ENCODE measurements at regions not wholly inside any gene's neighbourhood (a gene's known extent, or its start where the extent isn't known, plus 50 kb on each side); places are given as distances from the start of the nearest gene placed in this dataset.
"Not testable (repeated sequence)": the region's sequence is repeated elsewhere in the genome, so short reads cannot be mapped to it uniquely, and the experiment has no call there.

GRCh38 chr6:112934433-112935327 is 587.5 kb downstream of the RFPL4B start:
- Mint-ChIP-seq H3K36me3 (ENCODE audit: low read depth) (no peaks in the 10 kb centered on the region), H3K9me3 (no peaks in the 10 kb centered on the region), H3K4me3 (no peak overlapping the region), H3K27ac (no peak overlapping the region), H3K4me1 (ENCODE audit: low read depth) (no peaks in the 10 kb centered on the region), H3K27me3 (ENCODE audit: low read depth) (no peaks in the 10 kb centered on the region)

- no peaks in the 10 kb centered on the region for H3K4me1 Mint-ChIP-seq (ENCODE audit: low read depth)
- H3K36me3 Mint-ChIP-seq (ENCODE audit: low read depth) = no peaks in the 10 kb centered on the region
- H3K27ac Mint-ChIP-seq = no peak overlapping the region
- no peak overlapping the region for H3K4me3 Mint-ChIP-seq
- no peaks in the 10 kb centered on the region for H3K27me3 Mint-ChIP-seq (ENCODE audit: low read depth)
- H3K9me3 Mint-ChIP-seq = no peaks in the 10 kb centered on the region
Measured at GRCh38 chr6:112935402-112936078, 588.4 kb downstream of the RFPL4B start.

DNA sequence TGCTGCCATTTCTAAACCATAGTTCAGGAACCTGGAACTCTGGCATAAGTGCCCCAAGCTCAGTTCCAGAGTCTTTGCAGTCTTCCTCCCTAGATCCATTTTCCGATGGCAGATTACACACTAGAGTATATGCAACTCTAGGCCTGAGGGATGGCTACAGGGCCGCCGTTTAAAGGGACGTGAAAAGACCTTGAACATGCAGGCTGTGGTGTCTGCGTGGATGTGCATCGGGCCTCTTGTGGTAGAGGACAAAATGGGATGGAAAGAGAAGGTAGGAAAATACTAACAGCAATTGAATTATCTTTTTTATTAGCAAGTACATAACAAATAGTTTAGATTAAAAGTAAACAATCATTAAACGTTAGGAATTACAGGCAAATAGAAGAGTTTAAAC is 588.9 kb downstream of the RFPL4B start:
- H3K27ac Mint-ChIP-seq = no peak overlapping the region
- no peaks in the 10 kb centered on the region for H3K9me3 Mint-ChIP-seq
- H3K4me1 Mint-ChIP-seq (ENCODE audit: low read depth) = no peaks in the 10 kb centered on the region
- H3K36me3 Mint-ChIP-seq (ENCODE audit: low read depth) = no peaks in the 10 kb centered on the region
- H3K4me3 Mint-ChIP-seq = no peak overlapping the region
- no peaks in the 10 kb centered on the region for H3K27me3 Mint-ChIP-seq (ENCODE audit: low read depth)

DNA sequence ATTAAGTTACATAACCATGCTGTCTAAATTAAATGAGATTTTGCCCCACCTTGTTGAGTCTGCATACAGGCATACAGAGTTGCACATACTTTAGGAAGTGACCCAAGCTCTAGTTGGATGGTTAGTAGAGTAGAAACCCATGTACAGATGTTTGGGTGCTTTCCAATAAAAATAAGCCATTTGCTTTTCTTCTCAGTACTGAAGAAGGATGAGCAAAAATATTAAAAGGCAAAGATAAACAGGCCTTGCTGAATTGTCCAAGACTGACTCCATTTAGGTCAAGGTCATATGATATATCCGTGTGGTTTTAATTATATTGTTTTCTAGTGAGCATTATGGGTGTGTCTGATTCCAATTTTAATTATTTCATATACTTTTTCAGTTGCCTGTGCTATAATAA is 589.4 kb downstream of the RFPL4B start:
- Mint-ChIP-seq H3K4me1 (ENCODE audit: low read depth) (no peaks in the 10 kb centered on the region), H3K27me3 (ENCODE audit: low read depth) (no peaks in the 10 kb centered on the region), H3K9me3 (no peaks in the 10 kb centered on the region), H3K4me3 (no peak overlapping the region), H3K27ac (no peak overlapping the region), H3K36me3 (ENCODE audit: low read depth) (no peaks in the 10 kb centered on the region)

- not testable (repeated sequence) for H3K4me3 Mint-ChIP-seq; H3K36me3 Mint-ChIP-seq (ENCODE audit: low read depth); H3K4me1 Mint-ChIP-seq (ENCODE audit: low read depth); H3K27ac Mint-ChIP-seq; H3K9me3 Mint-ChIP-seq; H3K27me3 Mint-ChIP-seq (ENCODE audit: low read depth)
Measured at GRCh38 chr6:112937690-112938089, 590.6 kb downstream of the RFPL4B start.

DNA sequence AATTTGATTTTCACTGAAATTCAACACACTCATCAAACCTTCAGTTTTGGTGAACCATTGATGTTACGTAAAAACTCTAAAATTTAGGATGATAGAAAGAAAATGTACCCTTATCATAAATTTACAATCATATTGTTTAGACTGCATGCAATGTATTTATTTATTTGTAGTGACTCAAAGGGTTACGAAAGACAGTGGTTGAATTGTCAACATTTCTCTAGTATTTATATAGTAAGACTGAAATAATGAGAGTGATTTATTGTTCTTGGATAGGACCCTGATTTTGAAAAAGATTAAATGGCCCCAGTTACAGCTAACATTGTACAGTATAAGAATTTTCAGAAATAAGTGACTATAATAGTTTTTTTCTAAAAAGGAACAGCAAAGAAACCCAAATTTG is 591.5 kb downstream of the RFPL4B start:
- Mint-ChIP-seq H3K27me3 (ENCODE audit: low read depth) (no peaks in the 10 kb centered on the region), H3K4me3 (no peak overlapping the region), H3K27ac (no peak overlapping the region), H3K4me1 (ENCODE audit: low read depth) (no peaks in the 10 kb centered on the region), H3K9me3 (no peaks in the 10 kb centered on the region), H3K36me3 (ENCODE audit: low read depth) (no peaks in the 10 kb centered on the region)

GRCh38 chr6:112939563-112939962 is 592.4 kb downstream of the RFPL4B start:
- no peaks in the 10 kb centered on the region for H3K4me1 Mint-ChIP-seq (ENCODE audit: low read depth)
- H3K36me3 Mint-ChIP-seq (ENCODE audit: low read depth) = no peaks in the 10 kb centered on the region
- H3K9me3 Mint-ChIP-seq = no peaks in the 10 kb centered on the region
- no peak overlapping the region for H3K27ac Mint-ChIP-seq
- H3K27me3 Mint-ChIP-seq (ENCODE audit: low read depth) = no peaks in the 10 kb centered on the region
- H3K4me3 Mint-ChIP-seq = no peak overlapping the region

GRCh38 chr6:112941613-112942012 is 594.5 kb downstream of the RFPL4B start:
- no peaks in the 10 kb centered on the region for H3K27me3 Mint-ChIP-seq (ENCODE audit: low read depth)
- no peaks in the 10 kb centered on the region for H3K9me3 Mint-ChIP-seq
- no peak overlapping the region for H3K4me3 Mint-ChIP-seq
- H3K27ac Mint-ChIP-seq = no peak overlapping the region
- H3K4me1 Mint-ChIP-seq (ENCODE audit: low read depth) = no peaks in the 10 kb centered on the region
- H3K36me3 Mint-ChIP-seq (ENCODE audit: low read depth) = no peaks in the 10 kb centered on the region

GRCh38 chr6:112946051-112946450 is 598.9 kb downstream of the RFPL4B start:
- H3K9me3 Mint-ChIP-seq = no peaks in the 10 kb centered on the region
- no peak overlapping the region for H3K27ac Mint-ChIP-seq
- H3K4me3 Mint-ChIP-seq = no peak overlapping the region
- no peaks in the 10 kb centered on the region for H3K36me3 Mint-ChIP-seq (ENCODE audit: low read depth)
- H3K27me3 Mint-ChIP-seq (ENCODE audit: low read depth) = no peaks in the 10 kb centered on the region
- no peaks in the 10 kb centered on the region for H3K4me1 Mint-ChIP-seq (ENCODE audit: low read depth)

DNA sequence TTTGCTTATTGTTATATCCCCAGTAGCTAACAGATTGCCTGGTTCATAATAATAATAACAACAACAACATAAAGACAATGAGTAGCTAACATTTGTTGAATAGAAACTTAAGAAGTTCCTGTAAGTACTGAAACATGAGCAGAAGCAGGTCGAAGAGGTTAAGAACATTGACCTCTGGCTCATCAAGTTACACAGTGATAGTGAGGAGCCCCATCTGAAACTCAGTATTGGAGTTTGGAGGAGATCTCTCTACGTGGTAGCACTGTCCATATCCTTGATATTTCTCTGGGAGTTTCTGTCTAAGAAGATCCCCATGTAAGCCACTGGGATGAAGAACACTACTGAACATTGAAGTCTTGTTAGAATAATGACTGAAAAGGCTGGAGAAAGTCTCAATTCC is 600.4 kb downstream of the RFPL4B start:
- Mint-ChIP-seq H3K27ac (no peak overlapping the region), H3K9me3 (no peaks in the 10 kb centered on the region), H3K4me1 (ENCODE audit: low read depth) (no peaks in the 10 kb centered on the region), H3K36me3 (ENCODE audit: low read depth) (no peaks in the 10 kb centered on the region), H3K27me3 (ENCODE audit: low read depth) (no peaks in the 10 kb centered on the region), H3K4me3 (no peak overlapping the region)

DNA sequence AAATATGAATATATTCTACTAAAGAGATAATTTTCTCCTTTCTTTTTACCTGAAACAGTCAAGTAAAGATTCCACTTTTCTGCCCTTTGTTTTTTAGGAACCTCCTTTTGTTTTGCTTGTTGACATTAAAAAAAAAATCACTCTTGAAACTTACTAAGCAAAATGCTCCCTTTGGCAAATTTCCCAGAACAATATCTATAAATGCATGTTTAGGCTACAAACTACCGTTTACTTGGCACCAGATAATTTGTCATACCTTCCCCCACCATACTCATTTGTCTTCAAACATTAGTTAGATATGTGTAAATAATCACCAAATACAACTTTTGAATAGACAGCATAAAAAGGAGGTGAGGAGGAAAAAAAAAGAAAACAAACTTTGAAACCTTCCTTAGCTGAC is 604.7 kb downstream of the RFPL4B start:
- H3K27me3 Mint-ChIP-seq (ENCODE audit: low read depth) = no peaks in the 10 kb centered on the region
- H3K27ac Mint-ChIP-seq = no peak overlapping the region
- H3K36me3 Mint-ChIP-seq (ENCODE audit: low read depth) = no peaks in the 10 kb centered on the region
- H3K4me1 Mint-ChIP-seq (ENCODE audit: low read depth) = no peaks in the 10 kb centered on the region
- H3K4me3 Mint-ChIP-seq = no peak overlapping the region
- H3K9me3 Mint-ChIP-seq = no peaks in the 10 kb centered on the region

DNA sequence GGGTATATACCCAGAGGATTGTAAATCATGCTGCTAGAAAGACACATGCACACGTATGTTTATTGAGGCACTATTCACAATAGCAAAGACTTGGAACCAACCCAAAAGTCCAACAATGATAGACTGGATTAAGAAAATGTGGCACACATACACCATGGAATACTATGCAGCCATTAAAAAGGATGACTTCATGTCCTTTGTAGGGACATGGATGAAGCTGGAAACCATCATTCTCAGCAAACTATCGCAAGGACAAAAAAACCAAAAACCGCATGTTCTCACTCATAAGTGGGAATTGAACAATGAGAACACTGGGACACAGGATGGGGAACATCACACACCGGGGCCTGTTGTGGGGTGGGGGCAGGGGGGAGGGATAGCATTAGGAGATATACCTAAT is 608.6 kb downstream of the RFPL4B start:
- not testable (repeated sequence) for H3K27me3 Mint-ChIP-seq (ENCODE audit: low read depth); H3K36me3 Mint-ChIP-seq (ENCODE audit: low read depth); H3K4me1 Mint-ChIP-seq (ENCODE audit: low read depth); H3K27ac Mint-ChIP-seq; H3K9me3 Mint-ChIP-seq; H3K4me3 Mint-ChIP-seq

- no peaks in the 10 kb centered on the region for H3K36me3 Mint-ChIP-seq (ENCODE audit: low read depth)
- H3K27me3 Mint-ChIP-seq (ENCODE audit: low read depth) = no peaks in the 10 kb centered on the region
- H3K4me1 Mint-ChIP-seq (ENCODE audit: low read depth) = no peaks in the 10 kb centered on the region
- H3K27ac Mint-ChIP-seq = no peak overlapping the region
- H3K4me3 Mint-ChIP-seq = no peak overlapping the region
- peaks cover 3% of the 10 kb centered on the region for H3K9me3 Mint-ChIP-seq
Measured at GRCh38 chr6:112956696-112957535, 609.8 kb downstream of the RFPL4B start.

DNA sequence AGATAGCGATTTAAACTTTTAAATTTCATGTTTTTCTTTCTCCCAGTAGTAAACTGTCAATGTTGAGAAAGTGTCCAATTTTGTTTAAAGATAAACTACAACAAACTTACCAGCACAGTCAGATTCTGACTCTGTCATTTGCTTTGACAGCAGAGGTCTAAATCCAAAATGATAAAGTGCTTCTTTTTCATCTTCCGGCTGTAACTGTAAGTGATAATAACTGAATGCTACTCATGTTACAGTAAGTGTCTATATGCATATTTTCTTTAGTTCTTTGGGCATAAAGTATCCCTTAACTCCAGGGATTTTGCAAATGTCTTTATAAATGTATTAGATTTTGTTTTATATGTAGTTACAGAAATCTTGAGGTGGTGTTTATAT is 610.4 kb downstream of the RFPL4B start:
- Mint-ChIP-seq H3K4me3 (no peak overlapping the region), H3K36me3 (ENCODE audit: low read depth) (no peaks in the 10 kb centered on the region), H3K9me3 (peaks cover 3% of the 10 kb centered on the region), H3K27ac (no peak overlapping the region), H3K27me3 (ENCODE audit: low read depth) (no peaks in the 10 kb centered on the region), H3K4me1 (ENCODE audit: low read depth) (no peaks in the 10 kb centered on the region)

GRCh38 chr6:112960130-112960529 is 613.0 kb downstream of the RFPL4B start:
- not testable (repeated sequence) for H3K4me3 Mint-ChIP-seq; H3K27me3 Mint-ChIP-seq (ENCODE audit: low read depth); H3K9me3 Mint-ChIP-seq; H3K36me3 Mint-ChIP-seq (ENCODE audit: low read depth); H3K4me1 Mint-ChIP-seq (ENCODE audit: low read depth); H3K27ac Mint-ChIP-seq

Data from T-helper 1 cell treated with Interleukin-12 subunit alpha and Interleukin-12 subunit beta and Interleukin-4 antibody, amounts not matched to agents 30 μg/mL and 1 μg/mL, for 36 hours (primary cell).